GM18909 (cell line): ENCODE measurements at regions not wholly inside any gene's neighbourhood (a gene's known extent, or its start where the extent isn't known, plus 50 kb on each side); places are given as distances from the start of the nearest gene placed in this dataset.
A peak's percentile ranks its signal among the peaks of the same experiment; 100 is the strongest.
"Not testable (repeated sequence)": the region's sequence is repeated elsewhere in the genome, so short reads cannot be mapped to it uniquely, and the experiment has no call there.

Experiments
- ATAC-seq: cut with Tn5 transposase; IDR thresholded peaks from one replicate; pipeline ENCODE4 v1.9.1; 2021; ENCODE audit warnings: mild to moderate bottlenecking; ENCODE audit not compliant: unreplicated experiment, poor library complexity

DNA sequence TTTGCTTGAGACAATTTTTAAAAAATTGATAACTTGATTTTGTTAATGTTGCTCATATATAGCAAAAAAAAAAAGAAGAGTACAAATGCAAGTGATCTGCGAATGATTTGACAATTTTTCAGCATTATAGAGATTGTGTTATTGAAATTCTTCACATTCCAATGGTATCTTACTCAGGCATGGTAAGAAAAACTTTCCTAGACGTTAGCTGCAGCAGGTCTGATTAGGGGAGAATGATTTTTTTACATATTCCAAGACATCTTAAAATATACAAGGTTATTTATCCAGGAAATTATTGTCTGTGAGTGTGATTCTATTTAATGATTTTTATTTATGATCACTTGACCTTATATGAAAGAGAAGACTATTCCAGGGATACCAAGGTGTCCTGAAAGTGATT is 361.9 kb downstream of the MAT2B start:
- no peak for ATAC-seq

- ATAC-seq = no peak
These were observed 362.3 kb downstream of the MAT2B start for GRCh38 chr5:163867738-163868137.

DNA sequence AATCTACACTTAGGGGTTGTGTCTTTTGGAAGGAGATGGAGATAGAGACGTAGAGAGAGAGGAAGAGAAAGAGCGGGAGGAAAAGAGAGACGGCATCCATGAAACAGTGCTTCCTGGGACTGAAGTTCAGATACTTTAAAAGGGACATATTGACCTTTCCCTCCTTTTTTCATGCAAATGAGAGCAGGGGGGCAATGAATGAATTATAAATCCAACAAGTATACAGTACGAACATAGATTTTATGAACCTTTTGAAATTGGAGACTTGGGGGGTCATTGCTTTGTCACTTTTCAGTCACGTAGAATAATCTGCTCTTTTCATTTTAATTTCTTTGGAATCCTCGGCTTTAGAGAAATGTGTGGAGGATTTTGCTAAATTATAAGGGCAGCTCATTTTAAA is 364.2 kb downstream of the MAT2B start:
- ATAC-seq = no peak

GRCh38 chr5:163870441-163870840 is 365.0 kb downstream of the MAT2B start:
- no peak for ATAC-seq

DNA sequence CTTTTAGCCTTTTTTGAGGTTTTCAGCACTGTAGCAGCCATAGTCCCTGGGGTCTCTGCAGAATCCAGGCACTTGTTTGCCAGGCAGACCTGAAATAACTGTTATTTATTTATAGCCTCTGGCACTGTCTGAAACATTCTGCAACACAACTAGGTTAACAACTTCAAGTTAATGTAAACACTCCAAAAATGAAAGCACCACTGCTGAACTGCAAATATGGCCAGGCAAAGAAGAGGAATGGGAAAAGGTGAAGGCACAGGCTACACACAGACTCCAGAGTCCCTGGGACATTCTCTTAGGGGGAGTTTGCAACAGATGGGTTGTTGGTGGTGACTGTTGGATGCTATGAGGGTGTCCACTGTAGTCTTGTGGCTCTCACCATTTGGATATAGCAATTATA is 369.0 kb downstream of the MAT2B start:
- ATAC-seq = no peak

GRCh38 chr5:163874912-163875311 is 369.5 kb downstream of the MAT2B start:
- ATAC-seq = not testable (repeated sequence)

DNA sequence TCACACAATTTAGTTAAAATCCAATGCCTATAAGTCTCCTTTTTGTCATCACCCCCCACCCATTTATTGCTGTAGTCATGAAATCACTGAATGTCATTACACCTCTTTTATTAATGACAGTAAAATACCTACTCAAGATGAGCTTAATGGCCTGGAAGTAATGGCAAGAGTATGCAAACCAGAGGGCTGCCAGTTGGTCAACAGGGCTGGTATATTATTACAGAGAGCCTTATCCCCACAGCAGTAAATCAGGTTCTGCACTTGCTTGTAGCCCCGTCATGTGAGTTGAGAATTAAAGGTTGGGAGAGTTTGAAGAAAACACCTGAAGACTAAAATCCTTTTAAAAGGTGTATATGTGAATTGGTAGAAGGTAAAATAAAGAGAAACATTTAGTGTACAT is 372.4 kb downstream of the MAT2B start:
- ATAC-seq = no peak

- ATAC-seq = no peak
These were observed 373.1 kb downstream of the MAT2B start for GRCh38 chr5:163878490-163878889.

- no peak for ATAC-seq
These were observed 374.9 kb downstream of the MAT2B start for GRCh38 chr5:163880302-163880701.

DNA sequence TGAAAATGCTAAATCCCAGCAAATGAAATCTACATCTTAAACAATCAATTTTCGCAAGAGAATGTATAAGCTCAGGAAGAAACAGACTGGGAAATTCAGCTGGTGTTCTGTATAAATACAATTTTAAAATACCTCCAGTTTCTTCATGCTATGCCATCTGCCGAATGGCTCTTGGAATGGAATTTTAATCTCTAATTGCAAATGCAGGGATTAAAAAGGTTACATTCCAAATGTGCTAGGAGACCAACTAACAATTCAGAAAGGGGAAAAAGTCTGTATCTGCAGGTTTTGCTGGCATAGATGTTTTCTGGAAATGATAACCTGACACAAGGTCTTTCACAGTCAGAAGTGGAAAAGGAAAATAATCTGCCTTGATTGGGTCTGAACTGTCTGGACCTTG is 379.7 kb downstream of the MAT2B start:
- no peak for ATAC-seq

GRCh38 chr5:163887854-163888253 is 382.4 kb downstream of the MAT2B start:
- ATAC-seq = no peak

DNA sequence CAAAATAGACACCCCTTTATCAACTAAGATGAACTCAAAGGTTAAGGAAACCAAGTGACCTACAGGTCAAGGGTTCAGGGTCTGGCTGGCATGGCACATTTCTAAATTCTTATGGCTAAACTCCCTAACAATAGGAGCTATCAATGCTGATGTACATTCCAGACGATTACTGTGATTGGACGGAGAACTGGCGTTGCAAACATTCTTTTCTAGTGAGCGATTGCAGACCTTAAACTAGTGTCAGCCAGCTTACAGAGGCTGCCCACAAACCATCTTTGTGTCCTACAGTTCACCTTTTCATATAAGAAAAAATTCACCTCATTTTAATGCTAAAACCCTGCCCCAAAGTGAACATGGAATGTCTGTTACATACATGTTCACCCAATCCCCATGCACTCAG is 382.9 kb downstream of the MAT2B start:
- no peak for ATAC-seq

DNA sequence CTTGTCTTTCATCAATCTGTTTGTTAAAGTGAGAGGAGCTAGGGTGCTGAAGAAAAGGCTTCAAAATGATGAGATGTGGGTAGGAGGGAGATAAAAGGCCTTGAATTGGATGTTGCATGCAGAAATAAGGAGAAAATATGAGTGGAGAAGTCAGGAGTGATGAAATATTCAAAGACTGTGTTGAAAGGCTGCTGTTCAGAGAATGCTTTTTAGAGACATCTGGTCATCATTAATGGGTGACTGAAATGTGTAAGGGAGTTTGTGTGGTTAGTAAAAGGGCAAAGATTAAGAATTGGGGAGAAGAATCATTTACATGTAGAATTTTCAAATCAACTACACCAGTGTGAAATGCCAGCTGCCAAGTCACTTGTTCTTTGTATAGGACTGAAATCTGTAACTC is 383.9 kb downstream of the MAT2B start:
- ATAC-seq = no peak

- ATAC-seq = no peak
These were observed 384.8 kb downstream of the MAT2B start for GRCh38 chr5:163890261-163890660.

GRCh38 chr5:163893281-163893680 is 387.9 kb downstream of the MAT2B start:
- ATAC-seq = no peak

DNA sequence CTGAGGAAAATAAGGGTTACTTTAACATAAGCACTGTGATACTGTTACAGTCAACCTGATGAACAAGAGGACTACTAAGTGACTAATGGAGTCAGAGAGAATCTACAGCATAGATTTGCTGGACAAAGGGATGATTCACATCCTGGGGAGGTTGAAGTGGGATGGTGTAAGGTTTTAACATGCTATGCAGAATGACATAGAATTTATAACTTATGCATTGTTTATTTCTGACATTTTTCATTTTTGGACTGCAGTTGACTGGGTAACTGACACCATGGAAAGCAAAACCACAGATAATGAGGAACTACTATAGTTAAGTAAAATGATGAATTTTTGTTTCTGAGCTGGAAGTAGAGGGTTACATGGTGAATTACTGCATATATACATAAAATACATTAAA is 389.2 kb downstream of the MAT2B start:
- ATAC-seq = no peak

DNA sequence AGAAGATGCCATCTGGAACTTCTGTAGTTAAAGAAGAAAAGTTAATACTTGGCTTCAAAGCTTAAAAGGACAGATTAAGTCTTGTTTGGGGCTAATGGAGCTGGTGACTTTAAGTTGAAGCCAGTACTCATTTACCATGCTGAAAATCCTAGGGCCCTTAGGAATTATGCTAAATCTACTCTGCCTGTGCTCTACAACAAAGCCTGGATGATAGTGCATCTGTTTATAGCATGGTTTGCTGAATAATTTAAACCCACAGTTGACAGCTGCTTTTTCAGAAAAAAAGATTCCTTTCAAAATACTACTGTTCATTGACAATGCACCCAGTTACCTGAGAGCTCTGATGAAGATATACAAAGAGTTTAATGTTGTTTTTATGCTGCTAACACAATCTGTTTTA is 393.5 kb downstream of the MAT2B start:
- ATAC-seq = no peak

GRCh38 chr5:163907783-163908182 is 402.4 kb downstream of the MAT2B start:
- peak; percentile 72 for ATAC-seq

DNA sequence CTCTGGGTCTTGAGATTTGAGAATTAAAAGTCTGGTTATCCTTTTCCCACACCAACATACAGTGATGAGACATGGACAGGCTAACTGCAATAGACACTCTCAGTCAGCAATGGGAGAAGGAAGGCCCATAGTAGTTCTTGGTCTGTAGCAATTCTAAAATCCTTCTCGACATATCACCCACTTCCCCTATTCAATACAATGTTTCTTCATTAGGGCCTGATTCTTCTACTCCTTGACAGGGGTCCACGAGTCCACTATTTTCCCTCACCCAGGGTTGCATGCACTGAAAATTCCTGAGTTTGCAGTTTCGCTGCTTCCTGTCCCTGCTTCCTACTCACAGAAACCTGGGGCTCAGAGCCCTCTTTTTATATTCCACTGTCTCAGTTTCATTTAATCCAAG is 402.8 kb downstream of the MAT2B start:
- peak; percentile 47 for ATAC-seq

DNA sequence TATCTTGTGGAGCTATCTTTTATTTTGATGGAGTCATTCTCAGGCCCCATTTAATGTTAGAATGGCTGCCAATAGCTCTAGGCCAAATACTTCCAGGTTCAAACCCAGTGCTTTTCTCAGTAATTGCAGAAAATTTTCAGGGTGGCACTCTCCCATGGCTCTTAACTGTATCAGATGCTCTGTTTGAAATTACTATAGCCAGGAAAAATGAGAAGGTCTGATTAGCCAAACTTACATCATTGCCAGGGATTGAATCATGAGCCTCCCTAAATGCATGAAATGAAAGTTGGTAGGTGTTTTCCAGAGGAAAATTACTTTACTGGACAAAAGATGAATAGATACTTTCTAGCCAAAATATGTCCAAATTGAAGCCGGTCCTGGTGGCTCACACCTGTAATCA is 404.8 kb downstream of the MAT2B start:
- no peak for ATAC-seq

DNA sequence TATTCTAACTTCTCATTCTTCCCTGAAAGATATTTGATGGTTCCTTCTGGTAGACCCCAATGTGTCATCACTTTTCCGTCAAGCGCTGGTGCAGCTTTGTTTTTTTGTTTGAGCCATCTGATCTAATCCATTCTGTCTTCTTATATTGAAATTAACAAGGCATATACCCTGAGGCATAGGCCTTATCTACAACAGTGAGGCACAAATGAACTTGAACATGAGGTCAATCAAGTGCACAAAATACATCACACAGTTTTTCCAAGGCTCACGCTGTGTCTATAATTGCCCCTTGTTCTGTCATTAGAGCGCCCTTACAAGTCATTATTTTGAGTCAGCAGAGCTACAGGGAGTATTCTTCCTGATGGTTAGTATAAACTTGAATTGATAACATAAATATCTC is 406.6 kb downstream of the MAT2B start:
- ATAC-seq = no peak

GRCh38 chr5:163913548-163913947 is 408.1 kb downstream of the MAT2B start:
- ATAC-seq = no peak

- ATAC-seq = peak; percentile 46
These were observed 409.5 kb downstream of the MAT2B start for GRCh38 chr5:163914910-163915309.
